Body of pancreas (tissue), 4 donors: ENCODE measurements at regions not wholly inside any gene's neighbourhood (a gene's known extent, or its start where the extent isn't known, plus 50 kb on each side); places are given as distances from the start of the nearest gene placed in this dataset.

Experiments
- POLR2A ChIP-seq, 3 donors: fragments of 450-650 bp; IDR thresholded peaks; one replicate each; pipeline ENCODE4 v1.6.1; 2016; ENCODE audit warnings: antibody characterized with exemption in 3 of 3, mild to moderate bottlenecking in 2 of 3
- TF ChIP-seq, protein P1 (sequence below), 7 experiments: fragments of 450-650 bp in 4 of 7; fragments of 200-600 bp in 3 of 7; sonication (generic) in 3 of 7; IDR thresholded peaks; one replicate each; pipeline ENCODE4 v1.5.1; 2016 to 2019; ENCODE audit warnings: antibody characterized with exemption in 7 of 7

GRCh38 chr11:95702526-95702925, 87.1 kb downstream of the FAM76B start:
- TF ChIP-seq, protein P1, sequence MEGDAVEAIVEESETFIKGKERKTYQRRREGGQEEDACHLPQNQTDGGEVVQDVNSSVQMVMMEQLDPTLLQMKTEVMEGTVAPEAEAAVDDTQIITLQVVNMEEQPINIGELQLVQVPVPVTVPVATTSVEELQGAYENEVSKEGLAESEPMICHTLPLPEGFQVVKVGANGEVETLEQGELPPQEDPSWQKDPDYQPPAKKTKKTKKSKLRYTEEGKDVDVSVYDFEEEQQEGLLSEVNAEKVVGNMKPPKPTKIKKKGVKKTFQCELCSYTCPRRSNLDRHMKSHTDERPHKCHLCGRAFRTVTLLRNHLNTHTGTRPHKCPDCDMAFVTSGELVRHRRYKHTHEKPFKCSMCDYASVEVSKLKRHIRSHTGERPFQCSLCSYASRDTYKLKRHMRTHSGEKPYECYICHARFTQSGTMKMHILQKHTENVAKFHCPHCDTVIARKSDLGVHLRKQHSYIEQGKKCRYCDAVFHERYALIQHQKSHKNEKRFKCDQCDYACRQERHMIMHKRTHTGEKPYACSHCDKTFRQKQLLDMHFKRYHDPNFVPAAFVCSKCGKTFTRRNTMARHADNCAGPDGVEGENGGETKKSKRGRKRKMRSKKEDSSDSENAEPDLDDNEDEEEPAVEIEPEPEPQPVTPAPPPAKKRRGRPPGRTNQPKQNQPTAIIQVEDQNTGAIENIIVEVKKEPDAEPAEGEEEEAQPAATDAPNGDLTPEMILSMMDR (IDR thresholded peaks at IDR 0.05): no peak
- no peak for TF ChIP-seq POLR2A (IDR thresholded peaks at IDR 0.05)
